Jurkat, Clone E6-1 (cell line): ENCODE measurements at regions not wholly inside any gene's neighbourhood (a gene's known extent, or its start where the extent isn't known, plus 50 kb on each side); places are given as distances from the start of the nearest gene placed in this dataset.
"Not testable (repeated sequence)": the region's sequence is repeated elsewhere in the genome, so short reads cannot be mapped to it uniquely, and the experiment has no call there.

Experiments used
- DNase-seq: peaks from one replicate; pipeline ENCODE4 v3.0.0-alpha.2; 2011; ENCODE audit warnings: low read depth, low spot score
- H3K4me3 ChIP-seq: 2 replicates; pipeline ENCODE4 v1.5.1; 2011; ENCODE audit warnings: mild to moderate bottlenecking, low read length, control low read depth, moderate library complexity

GRCh38 chr22:25493794-25494193 is 70.7 kb upstream of the GRK3 start:
- no peak for DNase-seq

DNA sequence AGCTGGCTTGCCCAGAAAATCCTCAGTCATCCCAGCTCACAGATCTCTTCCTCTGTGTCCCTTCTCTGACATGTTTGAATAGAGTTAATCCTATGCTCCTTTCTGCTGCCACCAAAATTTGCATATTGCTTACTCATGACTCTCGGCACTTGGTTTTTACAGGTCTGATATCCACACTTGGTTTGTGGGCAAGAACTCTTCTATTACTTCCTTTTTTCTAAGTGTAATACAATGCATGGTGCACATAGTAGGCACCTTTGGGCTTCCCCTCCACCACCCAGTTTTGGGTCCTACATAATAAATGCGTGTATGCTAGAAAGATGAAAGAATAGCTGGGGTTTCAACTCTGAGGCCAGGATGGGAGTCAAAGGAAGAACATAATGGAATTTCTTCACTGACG is 69.7 kb upstream of the GRK3 start:
- no peak overlapping the region for H3K4me3 ChIP-seq
- DNase-seq = no peak

More at GRCh38 chr22:25493794-25494193, 70.7 kb upstream of the GRK3 start:
- no peak overlapping the region for H3K4me3 ChIP-seq

DNA sequence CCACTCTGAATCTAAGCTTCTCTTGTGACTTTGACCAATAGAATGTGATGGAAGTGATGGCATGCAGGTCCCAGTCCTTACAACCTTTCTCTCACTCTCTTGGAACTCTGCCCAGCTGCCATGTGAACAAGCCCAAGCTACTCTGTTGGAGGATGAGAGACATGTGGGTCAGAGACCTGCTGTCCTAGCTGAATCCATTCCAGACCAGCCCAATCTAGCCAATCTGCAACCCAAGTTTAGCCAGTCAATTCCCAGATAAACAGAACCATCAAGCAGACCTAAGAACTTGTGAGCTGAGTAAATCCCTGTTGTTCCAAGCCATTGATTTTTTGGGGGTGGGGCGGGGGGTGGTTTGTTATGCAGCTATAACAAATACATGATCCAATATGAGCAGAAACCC is 69.2 kb upstream of the GRK3 start:
- no peak for DNase-seq
- no peak overlapping the region for H3K4me3 ChIP-seq

DNA sequence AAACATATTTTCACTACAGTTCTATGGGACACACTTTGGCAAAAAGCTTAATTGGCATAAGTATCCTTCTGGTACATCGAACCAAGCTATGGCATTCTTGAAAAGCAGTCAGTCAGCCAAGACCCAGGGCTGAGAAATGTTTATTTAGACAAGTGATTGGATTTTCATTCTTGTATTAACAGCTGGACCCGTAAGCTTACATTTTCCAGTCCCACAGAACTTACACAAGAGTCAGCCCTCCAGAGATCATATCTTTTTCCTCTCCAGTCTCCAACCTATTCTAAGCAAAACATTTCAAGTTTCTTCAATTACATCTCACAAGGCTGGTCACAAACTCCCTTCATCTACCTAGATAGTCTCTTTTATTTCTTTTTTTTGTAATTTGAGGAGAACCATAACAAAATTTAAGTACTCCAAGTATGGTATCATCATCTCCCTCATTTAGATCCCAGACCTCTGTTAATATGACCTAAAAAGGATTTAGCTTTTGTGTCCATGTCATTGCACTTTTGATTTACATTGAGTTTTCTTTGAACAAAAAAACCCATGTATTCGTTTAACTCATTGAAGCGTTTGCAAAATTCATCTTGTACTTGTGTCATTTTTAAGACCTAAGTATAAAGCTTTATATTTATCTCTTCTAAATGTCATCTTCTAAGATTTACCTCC is 67.9 kb upstream of the GRK3 start:
- no peak for DNase-seq

GRCh38 chr22:25497181-25497641 is 67.3 kb upstream of the GRK3 start:
- H3K4me3 ChIP-seq = no peak overlapping the region
- no peak for DNase-seq

More for the DNA sequence above, 67.9 kb upstream of the GRK3 start:
- H3K4me3 ChIP-seq = no peak overlapping the region

DNA sequence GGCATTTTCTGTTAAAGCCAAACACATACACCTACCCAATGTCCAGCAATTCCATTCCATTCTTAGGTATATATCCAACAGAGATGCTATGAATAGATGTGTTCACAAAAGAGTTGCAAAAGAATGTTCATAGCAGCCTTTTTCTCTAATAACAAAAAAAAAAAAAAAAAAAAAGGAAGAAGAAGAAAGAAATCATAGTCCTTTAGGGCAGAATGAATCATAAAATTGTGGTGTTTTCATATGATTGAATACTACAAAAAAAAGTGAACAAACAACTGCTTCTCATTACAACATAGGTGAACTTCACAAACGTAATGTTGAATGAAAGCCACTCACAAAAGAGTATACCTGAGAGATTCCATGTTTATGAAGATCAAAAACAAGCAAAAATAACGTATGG is 66.8 kb upstream of the GRK3 start:
- H3K4me3 ChIP-seq = no peak overlapping the region
- DNase-seq = no peak

DNA sequence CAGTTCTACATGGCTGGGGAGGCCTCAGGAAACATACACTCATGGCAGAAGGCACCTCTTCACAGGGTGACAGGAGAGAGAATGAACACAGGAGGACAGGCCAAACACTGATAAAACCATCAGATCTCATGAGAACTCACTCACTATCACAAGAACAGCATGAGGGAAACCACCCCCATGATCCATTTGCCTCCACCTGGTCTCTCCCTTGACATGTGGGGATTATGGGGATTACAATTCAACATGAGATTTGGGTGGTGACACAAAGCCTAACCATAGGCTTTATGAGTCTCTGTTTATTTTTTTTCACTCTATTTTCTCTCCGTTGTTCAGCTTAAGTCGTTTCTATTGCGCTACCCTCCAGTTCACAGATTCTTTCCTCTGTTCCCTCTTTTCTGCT is 63.8 kb upstream of the GRK3 start:
- not testable (repeated sequence) for H3K4me3 ChIP-seq, DNase-seq

- H3K4me3 ChIP-seq, DNase-seq: not testable (repeated sequence)
Observed at GRCh38 chr22:25504017-25504416, 60.5 kb upstream of the GRK3 start.

- DNase-seq = no peak
- no peak overlapping the region for H3K4me3 ChIP-seq
Observed at GRCh38 chr22:25508161-25508560, 56.3 kb upstream of the GRK3 start.

DNA sequence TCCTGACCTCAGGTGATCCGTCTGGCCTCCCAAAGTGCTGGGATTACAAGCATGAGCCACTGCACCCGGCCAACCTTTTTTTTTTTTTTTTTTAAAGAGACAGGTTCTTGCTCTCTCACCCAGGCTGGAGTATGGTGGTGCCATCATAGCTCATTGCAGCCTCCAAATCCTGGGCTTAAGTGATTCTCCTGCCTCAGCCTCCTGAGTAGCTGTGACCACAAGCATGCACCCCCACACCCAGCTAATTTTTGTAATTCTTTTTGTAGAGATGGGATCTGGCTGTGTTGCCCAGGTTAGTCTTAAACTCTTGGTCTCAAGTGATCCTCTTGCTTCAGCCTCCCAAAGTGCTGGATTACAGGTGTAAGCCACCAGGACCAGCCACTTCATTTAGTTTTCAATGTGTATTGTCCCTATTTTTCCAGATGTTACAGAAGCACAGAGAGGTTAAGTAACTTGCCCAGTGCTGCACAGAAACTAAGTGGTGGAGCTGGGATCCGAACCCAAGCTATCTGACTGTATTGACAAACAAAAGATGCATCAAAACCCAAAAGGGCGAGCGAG is 55.6 kb upstream of the GRK3 start:
- DNase-seq = no peak
- H3K4me3 ChIP-seq = no peak overlapping the region

- H3K4me3 ChIP-seq = no peak overlapping the region
- DNase-seq = no peak
Observed at GRCh38 chr22:25509374-25509791, 55.1 kb upstream of the GRK3 start.

DNA sequence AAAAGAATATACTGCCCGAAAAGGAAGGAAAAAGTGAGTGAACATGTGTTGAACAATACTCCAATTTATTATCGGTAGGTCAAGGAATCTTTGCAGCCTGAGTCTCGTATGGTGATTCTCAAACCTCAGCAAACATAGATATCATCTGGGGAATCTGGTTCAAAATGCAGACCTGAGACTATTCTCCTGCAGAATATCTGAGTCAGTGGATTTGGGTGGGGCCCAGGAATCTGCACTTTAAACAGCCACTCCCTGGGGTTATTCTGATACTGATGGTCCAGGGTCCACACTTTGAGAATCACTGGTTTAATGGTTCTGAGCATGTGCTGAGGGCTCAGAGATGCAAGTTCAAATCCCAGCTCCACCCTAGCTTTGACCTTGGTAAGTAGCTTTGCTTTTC is 53.6 kb upstream of the GRK3 start:
- no peak overlapping the region for H3K4me3 ChIP-seq
- DNase-seq = no peak

- no peak overlapping the region for H3K4me3 ChIP-seq
- DNase-seq = no peak
Observed at GRCh38 chr22:25511725-25512124, 52.8 kb upstream of the GRK3 start.

- no peak for DNase-seq
- H3K4me3 ChIP-seq = no peak overlapping the region
Observed at GRCh38 chr22:25514436-25515180, 49.9 kb upstream of the GRK3 start.
